ENCODE measurements at regions not wholly inside any gene's neighbourhood (a gene's known extent, or its start where the extent isn't known, plus 50 kb on each side); places are given as distances from the start of the nearest gene placed in this dataset.

DNA sequence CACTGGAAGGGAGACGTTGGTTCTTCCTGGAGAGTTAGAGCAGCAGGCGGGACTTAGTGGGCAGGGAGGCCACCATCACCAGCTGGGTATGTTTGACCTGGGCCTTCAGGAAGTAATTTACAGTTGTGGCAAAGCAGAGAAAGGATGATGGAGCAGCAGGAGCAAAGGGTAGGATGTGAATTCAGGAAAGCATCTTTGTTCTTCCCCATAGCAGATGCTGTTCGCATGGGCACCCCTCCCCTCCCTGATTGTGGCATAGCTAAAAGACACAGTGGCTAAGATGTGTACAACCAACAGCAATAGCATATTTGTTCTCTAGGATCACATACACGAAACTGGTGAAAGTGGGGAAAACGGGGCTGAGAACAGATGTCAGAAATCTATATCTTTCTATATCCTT is 56.3 kb upstream of the ITPRID1 start:
- Histone ChIP-seq H3K9me3 (ENCODE audit: low read depth, low read length) (no peaks in the 10 kb centered on the region), H3K9ac (ENCODE audit: insufficient read length) (no peak overlapping the region), H3K27ac (no peak overlapping the region), H3K36me3 (ENCODE audit: insufficient read depth, low read length) (no peaks in the 10 kb centered on the region), H3K4me3 (no peak overlapping the region)
- TF ChIP-seq FOXP2 (optimal IDR thresholded peaks at IDR 0.05; ENCODE audit: control extremely low read depth, extremely low read length, insufficient read depth) (no peak), EZH2 (IDR thresholded peaks at IDR 0.05) (no peak), POLR2AphosphoS5 (IDR thresholded peaks at IDR 0.05; ENCODE audit: borderline replicate concordance, low read depth, low read length) (no peak)
- no peak for DNase-seq (ENCODE audit: low read depth, low spot score)

DNA sequence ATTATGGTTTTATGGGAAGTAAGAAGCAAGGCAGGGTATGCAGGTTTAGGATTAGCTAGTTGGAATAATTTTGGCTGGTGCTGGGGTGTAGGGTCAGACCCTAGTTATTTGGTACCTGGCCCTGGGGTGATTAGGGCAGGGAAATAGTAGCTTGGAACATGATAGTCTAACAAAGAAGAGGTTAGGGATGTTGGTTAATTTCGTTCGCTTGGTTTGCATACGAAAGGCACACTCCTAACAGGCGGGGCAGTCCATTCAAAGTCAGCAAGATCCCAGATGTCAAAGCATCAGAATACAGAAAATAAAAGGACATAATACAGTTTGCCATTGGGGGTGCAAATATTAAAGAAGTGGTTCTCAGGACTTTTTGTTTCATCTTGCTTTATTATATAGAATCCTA is 55.7 kb upstream of the ITPRID1 start:
- H3K36me3 ChIP-seq (ENCODE audit: insufficient read depth, low read length) = no peaks in the 10 kb centered on the region
- no peak overlapping the region for H3K9ac ChIP-seq (ENCODE audit: insufficient read length)
- TF ChIP-seq EZH2 (IDR thresholded peaks at IDR 0.05) = no peak
- no peak for TF ChIP-seq FOXP2 (optimal IDR thresholded peaks at IDR 0.05; ENCODE audit: control extremely low read depth, extremely low read length, insufficient read depth)
- TF ChIP-seq POLR2AphosphoS5 (IDR thresholded peaks at IDR 0.05; ENCODE audit: borderline replicate concordance, low read depth, low read length) = no peak
- DNase-seq (ENCODE audit: low read depth, low spot score) = no peak
- H3K9me3 ChIP-seq (ENCODE audit: low read depth, low read length) = no peaks in the 10 kb centered on the region
- H3K27ac ChIP-seq = no peak overlapping the region
- H3K4me3 ChIP-seq = no peak overlapping the region

- Histone ChIP-seq H3K27ac (no peak overlapping the region), H3K4me3 (no peak overlapping the region), H3K9ac (ENCODE audit: insufficient read length) (no peak overlapping the region), H3K36me3 (ENCODE audit: insufficient read depth, low read length) (no peaks in the 10 kb centered on the region), H3K9me3 (ENCODE audit: low read depth, low read length) (no peaks in the 10 kb centered on the region)
- TF ChIP-seq POLR2AphosphoS5 (IDR thresholded peaks at IDR 0.05; ENCODE audit: borderline replicate concordance, low read depth, low read length) = no peak
- TF ChIP-seq FOXP2 (optimal IDR thresholded peaks at IDR 0.05; ENCODE audit: control extremely low read depth, extremely low read length, insufficient read depth) = no peak
- TF ChIP-seq EZH2 (IDR thresholded peaks at IDR 0.05) = no peak
- no peak for DNase-seq (ENCODE audit: low read depth, low spot score)
These were observed 51.3 kb upstream of the ITPRID1 start for GRCh38 chr7:31462636-31463035.
